H9 (cell line): ENCODE measurements at regions not wholly inside any gene's neighbourhood (a gene's known extent, or its start where the extent isn't known, plus 50 kb on each side); places are given as distances from the start of the nearest gene placed in this dataset.

Experiments used
- DNase-seq: peaks from one replicate; pipeline ENCODE4 v3.0.0-alpha.2; 2017
- H2AFZ ChIP-seq: one replicate; pipeline ENCODE4 v1.6.1; 2013; ENCODE audit warnings: mild to moderate bottlenecking, low read length, control low read depth, moderate library complexity
- H2AK5ac ChIP-seq: 2 replicates; pipeline ENCODE4 v1.6.1; 2013; ENCODE audit warnings: low read length, control low read depth, mixed read lengths; ENCODE audit not compliant: insufficient read length
- H2BK120ac ChIP-seq: one replicate; pipeline ENCODE4 v1.6.1; 2013; ENCODE audit warnings: low read depth, mild to moderate bottlenecking, low read length, control low read depth, inconsistent platforms; ENCODE audit not compliant: poor library complexity, severe bottlenecking
- H2BK12ac ChIP-seq: 2 replicates; pipeline ENCODE4 v1.6.1; 2013; ENCODE audit warnings: low read length, control low read depth, mixed read lengths, low read depth; ENCODE audit not compliant: insufficient read length
- H2BK15ac ChIP-seq: 2 replicates; pipeline ENCODE4 v1.6.1; 2013; ENCODE audit warnings: low read depth, low read length, control low read depth
- H2BK20ac ChIP-seq: one replicate; pipeline ENCODE4 v1.6.1; 2013; ENCODE audit warnings: low read depth, mild to moderate bottlenecking, low read length, control low read depth, inconsistent platforms; ENCODE audit not compliant: poor library complexity, severe bottlenecking
- H2BK5ac ChIP-seq: 2 replicates; pipeline ENCODE4 v1.6.1; 2013; ENCODE audit warnings: low read length, control low read depth, mixed read lengths; ENCODE audit not compliant: insufficient read length
- H3K14ac ChIP-seq: 2 replicates; pipeline ENCODE4 v1.6.1; 2013; ENCODE audit warnings: low read length, control low read depth; ENCODE audit not compliant: insufficient read depth
- H3K18ac ChIP-seq: 2 replicates; pipeline ENCODE4 v1.6.1; 2013; ENCODE audit warnings: low read depth, mild to moderate bottlenecking, mixed read lengths, low read length, control low read depth; ENCODE audit not compliant: insufficient read length
- H3K23ac ChIP-seq: 2 replicates; pipeline ENCODE4 v1.6.1; 2013; ENCODE audit warnings: low read length, control low read depth, mixed read lengths, low read depth; ENCODE audit not compliant: insufficient read length
- H3K23me2 ChIP-seq: 2 replicates; pipeline ENCODE4 v1.6.1; 2013; ENCODE audit warnings: low read depth, mild to moderate bottlenecking, mixed read lengths, low read length, control low read depth; ENCODE audit not compliant: insufficient read length, poor library complexity, severe bottlenecking
- H3K27ac ChIP-seq: 2 replicates; pipeline ENCODE4 v1.5.1; 2013; ENCODE audit warnings: low read length, control low read depth, mixed read lengths, low read depth; ENCODE audit not compliant: insufficient read length
- H3K27me3 ChIP-seq: 2 replicates; pipeline ENCODE4 v1.6.1; 2013; ENCODE audit warnings: low read length, control low read depth, inconsistent platforms; ENCODE audit not compliant: insufficient read depth
- H3K4ac ChIP-seq: 2 replicates; pipeline ENCODE4 v1.6.1; 2013; ENCODE audit warnings: low read depth, mild to moderate bottlenecking, control low read depth, inconsistent platforms, low read length, moderate library complexity
- H3K4me1 ChIP-seq: 2 replicates; pipeline ENCODE4 v1.6.1; 2013; ENCODE audit warnings: low read length, control low read depth, inconsistent platforms; ENCODE audit not compliant: insufficient read depth
- H3K4me2 ChIP-seq: 2 replicates; pipeline ENCODE4 v1.6.1; 2013; ENCODE audit warnings: low read length, control low read depth, mixed read lengths; ENCODE audit not compliant: insufficient read length, insufficient read depth
- H3K56ac ChIP-seq: 2 replicates; pipeline ENCODE4 v1.6.1; 2013; ENCODE audit warnings: low read depth, mild to moderate bottlenecking, mixed read lengths, low read length, control low read depth; ENCODE audit not compliant: insufficient read length
- H3K79me1 ChIP-seq: 2 replicates; pipeline ENCODE4 v1.6.1; 2013; ENCODE audit warnings: low read depth, mild to moderate bottlenecking, moderate library complexity, low read length, control low read depth, inconsistent platforms; ENCODE audit not compliant: insufficient read depth, poor library complexity, severe bottlenecking
- H3K79me2 ChIP-seq: 2 replicates; pipeline ENCODE4 v1.6.1; 2013; ENCODE audit warnings: low read length, control low read depth, inconsistent platforms; ENCODE audit not compliant: insufficient read depth
- H3K9ac ChIP-seq: 2 replicates; pipeline ENCODE4 v1.6.1; 2013; ENCODE audit warnings: low read length, control low read depth, mixed read lengths; ENCODE audit not compliant: insufficient read length; ENCODE audit errors: extremely low read depth
- H3K9me3 ChIP-seq: one replicate; pipeline ENCODE4 v1.6.1; 2013; ENCODE audit warnings: low read depth, low read length, inconsistent platforms; ENCODE audit not compliant: control insufficient read depth
- H3T11ph ChIP-seq: one replicate; pipeline ENCODE4 v1.6.1; 2013; ENCODE audit warnings: mild to moderate bottlenecking, low read length, control low read depth, inconsistent platforms
- H4K20me1 ChIP-seq: one replicate; pipeline ENCODE4 v1.6.1; 2013; ENCODE audit not compliant: control insufficient read depth, insufficient read length, insufficient read depth
- H4K5ac ChIP-seq: 2 replicates; pipeline ENCODE4 v1.6.1; 2013; ENCODE audit warnings: low read depth, mild to moderate bottlenecking, mixed read lengths, low read length, control low read depth; ENCODE audit not compliant: insufficient read length
- H4K8ac ChIP-seq: replicated peaks from 2 replicates; pipeline ENCODE4 v1.6.1; 2013; ENCODE audit warnings: low read length, control low read depth, mixed read lengths, low read depth; ENCODE audit not compliant: insufficient read length
- H4K91ac ChIP-seq: 2 replicates; pipeline ENCODE4 v1.6.1; 2013; ENCODE audit warnings: low read depth, mild to moderate bottlenecking, moderate library complexity, mixed read lengths, low read length, control low read depth; ENCODE audit not compliant: insufficient read length
- H3K27ac Mint-ChIP-seq, 3 experiments: 2 replicates in 2 of 3; 3 replicates in 1 of 3; pipeline ENCODE4 v1.8.0; 2020 to 2021; ENCODE audit warnings: mixed read lengths in 3 of 3, mild to moderate bottlenecking in 1 of 3, moderate library complexity in 1 of 3
- H3K27me3 Mint-ChIP-seq: 2 replicates; pipeline ENCODE4 v1.8.0; 2021; ENCODE audit warnings: low read depth, mild to moderate bottlenecking, moderate library complexity, mixed read lengths
- H3K36me3 Mint-ChIP-seq, 3 experiments: 2 replicates in 2 of 3; 3 replicates in 1 of 3; pipeline ENCODE4 v1.8.0; 2020 to 2021; ENCODE audit warnings: low read depth in 3 of 3, mixed read lengths in 3 of 3; ENCODE audit not compliant: insufficient read depth in 1 of 3
- H3K4me1 Mint-ChIP-seq, 2 experiments: 2 replicates each; pipeline ENCODE4 v1.8.0; 2020; ENCODE audit warnings: mixed read lengths in 2 of 2
- H3K4me3 Mint-ChIP-seq, 2 experiments: 2 replicates in 1 of 2; 3 replicates in 1 of 2; pipeline ENCODE4 v1.8.0; 2020 to 2021; ENCODE audit warnings: mild to moderate bottlenecking in 2 of 2, mixed read lengths in 2 of 2, moderate library complexity in 1 of 2
- H3K9me3 Mint-ChIP-seq, 2 experiments: 2 replicates in 1 of 2; 3 replicates in 1 of 2; pipeline ENCODE4 v1.8.0; 2020; ENCODE audit warnings: mild to moderate bottlenecking in 2 of 2, mixed read lengths in 2 of 2, moderate library complexity in 1 of 2
- WGBS: extraction: QIAGEN DNeasy Blood & Tissue Kit; methylation state at CpG from one replicate; pipeline ENCODE4 v1.1.7; 2013; ENCODE audit warnings: missing lambda C conversion rate, low lambda C conversion rate, mixed read lengths; ENCODE audit not compliant: insufficient read length; ENCODE audit errors: extremely low coverage; 5-methylcytosine and 5-hydroxymethylcytosine counted together
- TF ChIP-seq, protein P1 (sequence below): fragments of 200-600 bp; sonication (generic); conservative IDR thresholded peaks from 3 replicates; pipeline ENCODE4 v1.8.0; 2021; ENCODE audit warnings: antibody characterized with exemption, mild to moderate bottlenecking

GRCh38 chr13:38490657-38491056 lies 141.0 kb downstream of the UFM1 start:
- H3K36me3 Mint-ChIP-seq, result peaks cover 0 to 5% (median 0%) of the 10 kb centered on the region in 3 experiments; a peak in 1 of 7 replicates
- H3K23me2 ChIP-seq, result no peaks in the 10 kb centered on the region
- H4K91ac ChIP-seq, result no peak overlapping the region
- TF ChIP-seq, protein P1, sequence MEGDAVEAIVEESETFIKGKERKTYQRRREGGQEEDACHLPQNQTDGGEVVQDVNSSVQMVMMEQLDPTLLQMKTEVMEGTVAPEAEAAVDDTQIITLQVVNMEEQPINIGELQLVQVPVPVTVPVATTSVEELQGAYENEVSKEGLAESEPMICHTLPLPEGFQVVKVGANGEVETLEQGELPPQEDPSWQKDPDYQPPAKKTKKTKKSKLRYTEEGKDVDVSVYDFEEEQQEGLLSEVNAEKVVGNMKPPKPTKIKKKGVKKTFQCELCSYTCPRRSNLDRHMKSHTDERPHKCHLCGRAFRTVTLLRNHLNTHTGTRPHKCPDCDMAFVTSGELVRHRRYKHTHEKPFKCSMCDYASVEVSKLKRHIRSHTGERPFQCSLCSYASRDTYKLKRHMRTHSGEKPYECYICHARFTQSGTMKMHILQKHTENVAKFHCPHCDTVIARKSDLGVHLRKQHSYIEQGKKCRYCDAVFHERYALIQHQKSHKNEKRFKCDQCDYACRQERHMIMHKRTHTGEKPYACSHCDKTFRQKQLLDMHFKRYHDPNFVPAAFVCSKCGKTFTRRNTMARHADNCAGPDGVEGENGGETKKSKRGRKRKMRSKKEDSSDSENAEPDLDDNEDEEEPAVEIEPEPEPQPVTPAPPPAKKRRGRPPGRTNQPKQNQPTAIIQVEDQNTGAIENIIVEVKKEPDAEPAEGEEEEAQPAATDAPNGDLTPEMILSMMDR, result no peak
- no peak overlapping the region for H4K5ac ChIP-seq
- H3T11ph ChIP-seq, result no peak overlapping the region
- H2BK20ac ChIP-seq, result no peak overlapping the region
- H3K9me3 ChIP-seq, result no peaks in the 10 kb centered on the region
- no peaks in the 10 kb centered on the region for H3K4me1 ChIP-seq
- H2BK5ac ChIP-seq, result no peak overlapping the region
- H3K56ac ChIP-seq, result no peak overlapping the region
- H2BK120ac ChIP-seq, result no peak overlapping the region
- H3K27me3 ChIP-seq, result no peaks in the 10 kb centered on the region
- H3K27me3 Mint-ChIP-seq, result no peaks in the 10 kb centered on the region
- no peak overlapping the region for H3K14ac ChIP-seq
- no peak overlapping the region for H3K18ac ChIP-seq
- H3K9ac ChIP-seq, result no peak overlapping the region
- no peak overlapping the region for H3K27ac Mint-ChIP-seq
- H3K9me3 Mint-ChIP-seq, result peaks cover 0 to 4% of the 10 kb centered on the region in 2 experiments; a peak in 2 of 5 replicates
- no peaks in the 10 kb centered on the region for H3K79me1 ChIP-seq
- H3K27ac ChIP-seq, result no peak overlapping the region
- H3K79me2 ChIP-seq, result no peaks in the 10 kb centered on the region
- no peak overlapping the region for H3K4me3 Mint-ChIP-seq
- H3K23ac ChIP-seq, result no peak overlapping the region
- no CpG with 5 or more reads among the region's 3 CpGs for WGBS
- no peak overlapping the region for H2BK15ac ChIP-seq
- no peak overlapping the region for H2AK5ac ChIP-seq
- H2AFZ ChIP-seq, result no peak overlapping the region
- H4K20me1 ChIP-seq, result no peaks in the 10 kb centered on the region
- H4K8ac ChIP-seq, result no peak overlapping the region
- peaks cover 3 to 4% of the 10 kb centered on the region in 2 experiments for H3K4me1 Mint-ChIP-seq
- no peak for DNase-seq
- H3K4ac ChIP-seq, result no peak overlapping the region
- no peak overlapping the region for H3K4me2 ChIP-seq
- H2BK12ac ChIP-seq, result no peak overlapping the region
